ENCODE measurements at regions not wholly inside any gene's neighbourhood (a gene's known extent, or its start where the extent isn't known, plus 50 kb on each side); places are given as distances from the start of the nearest gene placed in this dataset.
"Not testable (repeated sequence)": the region's sequence is repeated elsewhere in the genome, so short reads cannot be mapped to it uniquely, and the experiment has no call there.

- DNase-seq: no peak
These were observed 1317.2 kb downstream of the TBC1D22A start for GRCh38 chr22:48079505-48080290.

GRCh38 chr22:48078825-48079224 lies 1316.4 kb downstream of the TBC1D22A start:
- DNase-seq: no peak

GRCh38 chr22:48077699-48078098 lies 1315.2 kb downstream of the TBC1D22A start:
- DNase-seq: no peak

DNA sequence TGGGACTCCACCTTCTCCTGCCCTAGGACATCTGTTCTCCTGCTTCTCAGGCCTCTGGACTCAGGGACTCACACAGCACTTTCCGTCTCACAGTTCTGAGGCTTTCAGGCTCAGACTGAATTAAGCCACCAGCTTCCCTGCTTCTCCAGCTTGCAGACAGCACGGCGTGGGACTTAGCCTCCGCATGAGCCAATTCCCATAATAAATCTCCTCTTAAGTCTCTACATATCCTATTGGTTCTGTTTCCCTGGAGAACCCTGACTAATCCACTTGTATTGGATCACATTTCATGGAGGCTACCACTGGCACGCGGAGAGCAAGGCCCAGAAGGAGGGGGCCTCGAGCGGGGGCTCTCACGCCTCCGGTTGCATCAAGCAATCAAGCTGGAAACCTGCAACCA lies 1313.6 kb downstream of the TBC1D22A start:
- DNase-seq: no peak

- no peak for DNase-seq
These were observed 1313.2 kb downstream of the TBC1D22A start for GRCh38 chr22:48075604-48076003.

- no peak for DNase-seq
These were observed 1310.3 kb downstream of the TBC1D22A start for GRCh38 chr22:48072777-48073176.

DNA sequence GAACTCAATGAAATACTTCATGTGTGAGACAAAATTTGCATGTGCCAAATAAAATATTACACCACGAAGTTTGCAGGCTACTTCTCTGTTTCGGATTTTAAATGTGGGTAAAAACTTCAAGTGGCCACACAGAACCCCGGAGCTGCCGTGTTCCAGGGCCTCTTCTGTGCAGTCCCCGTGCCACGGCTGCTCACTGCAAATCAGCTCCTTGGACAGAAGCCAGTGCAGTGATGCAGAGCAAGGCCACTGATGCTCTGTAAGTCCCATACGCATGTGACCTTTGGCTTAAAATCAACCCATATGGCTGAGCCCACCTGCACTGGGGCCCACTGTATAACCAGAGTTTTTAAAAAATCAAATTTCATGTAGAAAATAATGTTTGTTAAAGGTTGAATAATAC lies 1309.4 kb downstream of the TBC1D22A start:
- no peak for DNase-seq

GRCh38 chr22:48071305-48071704 lies 1308.9 kb downstream of the TBC1D22A start:
- no peak for DNase-seq

GRCh38 chr22:48070760-48071159 lies 1308.3 kb downstream of the TBC1D22A start:
- DNase-seq: no peak

DNA sequence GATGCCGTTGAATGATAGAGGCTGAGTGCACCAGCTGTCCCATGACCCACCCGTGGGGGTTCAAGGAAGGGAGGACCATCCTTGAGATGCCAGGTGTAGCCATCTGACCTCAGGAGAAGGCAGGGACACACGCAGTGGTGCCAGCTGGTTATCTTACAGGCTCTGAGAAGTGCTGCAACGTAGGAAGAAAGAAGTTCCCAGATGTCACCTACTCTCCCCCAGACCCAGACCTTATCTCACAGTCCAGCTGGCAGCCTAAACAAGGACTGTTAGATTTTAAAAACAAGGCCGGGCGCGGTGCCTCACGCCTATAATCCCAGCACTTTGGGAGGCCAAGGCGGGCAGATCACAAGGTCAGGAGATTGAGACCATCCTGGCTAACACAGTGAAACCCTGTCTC lies 1307.6 kb downstream of the TBC1D22A start:
- no peak for DNase-seq

- DNase-seq: no peak
These were observed 1306.8 kb downstream of the TBC1D22A start for GRCh38 chr22:48069256-48069655.

- no peak for DNase-seq
These were observed 1306.0 kb downstream of the TBC1D22A start for GRCh38 chr22:48068323-48068885.

DNA sequence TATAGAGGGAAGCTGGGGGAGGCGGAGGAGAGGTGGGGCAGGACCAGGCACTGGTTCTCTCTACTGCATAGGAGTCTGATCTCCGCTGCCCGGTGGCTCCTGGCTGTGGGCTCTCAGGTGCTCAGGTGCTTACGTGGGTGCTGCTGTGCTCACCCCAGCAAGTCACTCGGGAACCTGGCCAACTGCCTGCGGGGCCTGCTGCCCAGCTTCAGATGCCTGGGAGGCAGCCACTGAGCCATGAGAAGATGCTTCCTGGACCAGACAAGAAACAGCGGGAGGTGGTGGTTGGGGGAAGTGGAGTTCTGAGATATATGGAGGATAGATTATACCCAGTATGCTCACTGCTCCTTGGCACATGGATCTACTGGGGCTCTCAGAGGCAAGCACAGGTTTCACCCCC lies 1303.4 kb downstream of the TBC1D22A start:
- no peak for DNase-seq

DNA sequence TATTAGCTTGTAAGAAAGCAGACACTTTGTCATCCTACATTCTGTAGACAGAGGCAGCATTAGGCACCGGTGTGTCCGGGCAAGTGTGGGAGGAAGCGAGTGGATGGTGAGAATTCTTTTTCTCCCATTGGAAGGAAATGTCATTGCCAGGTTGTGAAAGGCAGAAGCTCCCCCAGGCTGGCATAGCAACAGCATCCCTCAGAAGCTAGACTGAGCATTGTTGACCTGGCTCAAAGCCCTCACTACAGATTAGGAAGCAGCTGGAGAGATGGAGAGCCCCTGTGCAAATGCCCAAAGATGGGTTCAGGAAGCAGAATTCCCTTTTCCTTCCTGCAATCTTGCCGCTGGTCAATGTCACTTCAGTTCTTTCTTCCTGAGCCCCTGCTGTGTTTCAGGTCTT lies 1299.3 kb downstream of the TBC1D22A start:
- no peak for DNase-seq

- no peak for DNase-seq
These were observed 1297.8 kb downstream of the TBC1D22A start for GRCh38 chr22:48060266-48060665.

GRCh38 chr22:48059521-48059920 lies 1297.1 kb downstream of the TBC1D22A start:
- not testable (repeated sequence) for DNase-seq

GRCh38 chr22:48057116-48057835 lies 1294.8 kb downstream of the TBC1D22A start:
- no peak for DNase-seq

- DNase-seq: no peak
These were observed 1293.4 kb downstream of the TBC1D22A start for GRCh38 chr22:48055827-48056226.

- DNase-seq: no peak
These were observed 1292.7 kb downstream of the TBC1D22A start for GRCh38 chr22:48055185-48055584.

DNA sequence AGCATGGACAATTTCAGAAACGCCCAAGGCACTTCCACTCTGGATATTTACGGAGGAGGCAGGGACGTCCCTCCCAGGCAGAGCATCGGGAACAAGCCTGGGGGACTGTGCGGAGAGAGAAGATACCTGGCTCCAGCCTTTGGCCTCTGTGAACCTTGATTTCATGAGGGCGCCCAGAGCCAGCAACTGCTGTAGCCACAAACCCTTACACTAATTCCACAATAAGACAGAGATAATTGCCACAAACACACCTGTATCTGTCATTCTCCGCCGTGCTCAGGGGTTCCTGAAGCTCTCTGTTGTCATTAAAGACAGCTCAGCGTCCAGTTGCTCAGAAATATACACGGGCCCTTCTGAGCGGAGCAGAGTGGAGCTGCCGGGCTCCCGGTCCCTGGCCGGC lies 1292.1 kb downstream of the TBC1D22A start:
- DNase-seq: no peak

GRCh38 chr22:48053973-48054372 lies 1291.5 kb downstream of the TBC1D22A start:
- DNase-seq: no peak

DNA sequence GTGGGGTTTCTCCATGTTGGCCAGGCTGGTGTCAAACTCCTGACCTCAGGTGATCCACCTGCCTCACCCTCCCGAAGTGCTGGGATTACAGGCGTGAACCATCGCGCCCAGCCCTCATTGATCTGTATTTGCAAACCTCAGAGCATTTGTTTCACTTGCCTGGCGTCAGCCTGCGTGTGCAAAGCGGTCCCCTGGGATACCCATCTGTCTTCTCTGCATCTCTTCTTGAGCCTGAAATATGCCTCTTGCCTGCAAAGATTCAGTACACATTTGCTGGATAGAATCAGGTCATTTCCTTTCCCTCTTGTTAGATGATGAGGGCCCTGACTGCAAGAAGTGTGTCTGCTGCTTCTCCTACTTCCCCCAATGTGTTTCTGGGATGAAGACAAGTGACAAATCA lies 1291.0 kb downstream of the TBC1D22A start:
- DNase-seq: no peak

DNA sequence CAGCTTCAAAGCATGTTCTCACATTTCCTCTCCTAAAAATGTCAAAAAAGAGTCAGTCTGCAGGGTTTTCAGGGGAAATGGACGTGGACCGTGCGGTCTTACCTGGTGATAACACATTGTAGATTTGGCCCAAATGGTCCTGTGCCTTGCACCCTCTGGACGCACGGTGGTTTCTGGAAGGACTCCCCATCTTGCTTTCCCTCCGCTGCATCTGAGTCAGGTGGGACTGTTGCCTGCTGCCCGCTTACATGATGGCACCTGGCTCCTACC lies 1290.1 kb downstream of the TBC1D22A start:
- DNase-seq: no peak

Measured in dermis blood vessel endothelial cell (primary cell).